GM12878 (cell line): ENCODE measurements at regions not wholly inside any gene's neighbourhood (a gene's known extent, or its start where the extent isn't known, plus 50 kb on each side); places are given as distances from the start of the nearest gene placed in this dataset.

Experiments
- ATAC-seq: fragments of 200-7000 bp; cut with Tn5 transposase; 3 replicates; pipeline ENCODE4 v1.9.1; 2020; ENCODE audit warnings: mild to moderate bottlenecking, moderate library complexity
- BruUV-seq: library from RNA; stranded (reverse); fragments of 400-500 nt; replicated peaks from 2 replicates; lab custom pipeline; 2021; lab: Mats Ljungman, UMichigan
- CTCF ChIA-PET: fragments of 300-600 bp; sonication (Branson Sonifier 250); formaldehyde crosslinking; extraction: SDS; loops from one replicate; lab custom pipeline; 2021; ENCODE audit warnings: inconsistent platforms; lab: Yijun Ruan, JAX
- POLR2A ChIA-PET: fragments of 350-600 bp; formaldehyde crosslinking; extraction: SDS; loops from one replicate; lab custom pipeline; 2021; ENCODE audit warnings: inconsistent platforms; lab: Charles Lee
- RAD21 ChIA-PET: fragments of 300-600 bp; sonication (Branson Sonifier 250); formaldehyde crosslinking; loops from one replicate; lab custom pipeline; 2023; ENCODE audit warnings: antibody characterized with exemption; ENCODE audit not compliant: unreplicated experiment; lab: Charles Lee
- SMC1A ChIA-PET: fragments of 300-600 bp; sonication (Branson Sonifier 250); formaldehyde crosslinking; loops from one replicate; lab custom pipeline; 2023; ENCODE audit not compliant: unreplicated experiment, uncharacterized antibody; lab: Charles Lee
- DNase-seq: peaks from one replicate; pipeline ENCODE4 v3.0.0-alpha.2; 2011; ENCODE audit warnings: low read depth, low spot score
- FAIRE-seq: peaks from 3 replicates; lab custom pipeline; 2011; peaks lifted over from hg19 to GRCh38; lab: Jason Lieb, UNC
- H2AFZ ChIP-seq: 2 replicates; pipeline ENCODE4 v1.6.0; 2011; ENCODE audit warnings: low read depth, low read length, control low read depth; ENCODE audit not compliant: control insufficient read depth
- H3K27ac ChIP-seq: 2 replicates; pipeline ENCODE4 v1.5.1; 2011; ENCODE audit warnings: control low read depth; ENCODE audit not compliant: control insufficient read depth, insufficient read depth
- H3K27me3 ChIP-seq, 2 experiments: replicated peaks in 1 of 2; 2 replicates each; pipeline versions ENCODE4 v1.6.0 to v1.6.1; 2011; ENCODE audit warnings: low read length in 1 of 2; ENCODE audit not compliant: control insufficient read depth in 2 of 2, insufficient read depth in 2 of 2
- H3K36me3 ChIP-seq, 2 experiments: 2 replicates each; pipeline ENCODE4 v1.5.1; 2011; ENCODE audit warnings: low read length in 1 of 2; ENCODE audit not compliant: control insufficient read depth in 2 of 2, insufficient read depth in 2 of 2
- H3K4me1 ChIP-seq: 2 replicates; pipeline ENCODE4 v1.6.1; 2011; ENCODE audit warnings: mild to moderate bottlenecking, low read length, moderate library complexity, mixed read lengths; ENCODE audit not compliant: control insufficient read depth, insufficient read depth
- H3K4me2 ChIP-seq: 2 replicates; pipeline ENCODE4 v1.6.0; 2011; ENCODE audit warnings: control low read depth; ENCODE audit not compliant: control insufficient read depth, insufficient read depth
- H3K4me3 ChIP-seq: fragments of 200-600 bp; sonication (generic); 2 replicates; pipeline ENCODE4 v1.5.1; 2016
- H3K79me2 ChIP-seq: 2 replicates; pipeline ENCODE4 v1.6.0; 2011; ENCODE audit warnings: low read length; ENCODE audit not compliant: control insufficient read depth, insufficient read depth
- H3K9ac ChIP-seq: 2 replicates; pipeline ENCODE4 v1.8.0; 2011; ENCODE audit warnings: low read length, control low read depth, mixed read lengths; ENCODE audit not compliant: control insufficient read depth, insufficient read depth
- H3K9me3 ChIP-seq: replicated peaks from 3 replicates; pipeline ENCODE4 v1.5.1; 2011; ENCODE audit warnings: mild to moderate bottlenecking, low read length; ENCODE audit not compliant: control insufficient read depth, insufficient read depth
- H4K20me1 ChIP-seq: 2 replicates; pipeline ENCODE4 v1.6.0; 2011; ENCODE audit not compliant: control insufficient read depth, insufficient read depth
- BRCA1 ChIP-seq: IDR thresholded peaks from 2 replicates; pipeline ENCODE4 v1.6.1; 2011; ENCODE audit warnings: low read depth, low read length, improper control_type of control experiment
- CREM ChIP-seq: IDR thresholded peaks from 2 replicates; pipeline ENCODE4 v1.6.1; 2014; ENCODE audit warnings: antibody characterized with exemption, low read depth
- E4F1 ChIP-seq: fragments of 450-650 bp; IDR thresholded peaks from 2 replicates; pipeline ENCODE4 v1.6.1; 2018; ENCODE audit warnings: borderline replicate concordance, mild to moderate bottlenecking; ENCODE audit not compliant: partially characterized antibody
- ETV6 ChIP-seq, 2 experiments: fragments of 450-650 bp in 1 of 2; IDR thresholded peaks in 1 of 2; conservative IDR thresholded peaks in 1 of 2; 2 replicates each; pipeline ENCODE4 v1.6.1; 2014; ENCODE audit warnings: antibody characterized with exemption in 1 of 2, borderline replicate concordance in 1 of 2, low read depth in 1 of 2, mild to moderate bottlenecking in 1 of 2, moderate library complexity in 1 of 2
- HDAC6 ChIP-seq: fragments of 200-600 bp; sonication (generic); IDR thresholded peaks from one replicate; pipeline ENCODE4 v1.8.0; 2017; ENCODE audit warnings: antibody characterized with exemption; ENCODE audit not compliant: unreplicated experiment
- IKZF2 ChIP-seq, 2 experiments: fragments of 450-650 bp; IDR thresholded peaks; 2 replicates each; pipeline ENCODE4 v1.6.1; 2017; ENCODE audit warnings: mild to moderate bottlenecking in 2 of 2, moderate library complexity in 2 of 2
- RAD21 ChIP-seq: IDR thresholded peaks from 2 replicates; pipeline ENCODE4 v1.6.1; 2011; ENCODE audit warnings: mild to moderate bottlenecking, low read depth, low read length, moderate library complexity; ENCODE audit not compliant: insufficient read depth
- SMARCA5 ChIP-seq: fragments of 450-650 bp; IDR thresholded peaks from 2 replicates; pipeline ENCODE4 v1.6.1; 2017; ENCODE audit warnings: mild to moderate bottlenecking
- ZNF217 ChIP-seq: fragments of 450-650 bp; IDR thresholded peaks from 2 replicates; pipeline ENCODE4 v1.6.1; 2017; ENCODE audit warnings: antibody characterized with exemption, mild to moderate bottlenecking
- ZNF24 ChIP-seq: fragments of 450-650 bp; IDR thresholded peaks from 2 replicates; pipeline ENCODE4 v1.6.1; 2017; ENCODE audit warnings: antibody characterized with exemption, mild to moderate bottlenecking
- WGBS: methylation state at CpG from one replicate; pipeline ENCODE4 v1.1.6; 2016; ENCODE audit warnings: low lambda C conversion rate; ENCODE audit not compliant: insufficient replicate concordance, insufficient coverage; ENCODE audit errors: missing lambda C conversion rate; 5-methylcytosine and 5-hydroxymethylcytosine counted together
- in situ Hi-C: fragments of 300-500 bp; cut with MboI; formaldehyde crosslinking; loops from 9 replicates; pipeline ENCODE4 v1.14.3; 2018; ENCODE audit warnings: mixed read lengths
- intact Hi-C: fragments of 100-400 bp; cut with micrococcal nuclease; formaldehyde crosslinking; loops from one replicate; pipeline ENCODE4 v1.14.2; 2022; ENCODE audit not compliant: unreplicated experiment
- TF ChIP-seq, protein P1 (sequence below): IDR thresholded peaks from 2 replicates; pipeline ENCODE4 v1.6.1; 2012; ENCODE audit warnings: improper control_type of control experiment, low read depth, low read length; ENCODE audit not compliant: insufficient replicate concordance
- TF ChIP-seq, protein P2 (sequence below): IDR thresholded peaks from 2 replicates; pipeline ENCODE4 v1.6.1; 2011; ENCODE audit warnings: mild to moderate bottlenecking, low read depth, low read length, moderate library complexity; ENCODE audit not compliant: insufficient replicate concordance

DNA sequence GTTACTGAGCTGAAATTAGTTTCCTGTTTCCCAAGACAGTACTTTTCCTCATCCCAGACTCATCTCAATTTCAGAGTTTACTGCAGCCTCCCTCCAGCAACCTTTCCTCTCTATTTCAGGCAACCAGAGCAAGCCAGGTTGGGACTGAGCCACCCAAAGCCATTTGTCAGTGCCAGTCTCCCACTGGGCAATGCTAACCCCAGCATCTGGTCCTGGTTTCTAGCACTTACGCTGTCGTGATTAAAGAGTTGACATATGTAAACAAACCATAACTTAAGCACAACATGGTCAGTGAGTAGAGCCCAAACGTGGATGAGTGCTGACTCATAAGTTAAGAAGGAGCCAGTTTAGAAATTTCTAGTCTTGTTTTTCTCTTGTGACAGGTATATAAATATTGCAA is 119.6 kb upstream of the BLID start (continued):
- TF ChIP-seq BRCA1, result no peak
- no peak for TF ChIP-seq RAD21
- no peak for TF ChIP-seq IKZF2 (IDR thresholded peaks at IDR 0.05)
- no peak for TF ChIP-seq ETV6 (conservative IDR thresholded peaks at IDR 0.05 in 1 of 2, IDR thresholded peaks at IDR 0.05 in 1 of 2; ENCODE audit: borderline replicate concordance in 1 of 2, low read depth in 1 of 2)
- TF ChIP-seq ZNF24, result no peak
- TF ChIP-seq, all 136 proteins: peak for 0

GRCh38 chr11:122234780-122235179 is 118.8 kb upstream of the BLID start:
- Histone ChIP-seq H3K27me3 (no peaks in the 10 kb centered on the region), H3K27ac (no peak overlapping the region), H3K4me1 (no peaks in the 10 kb centered on the region), H2AFZ (no peak overlapping the region), H3K4me3 (no peak overlapping the region), H3K9ac (no peak overlapping the region), H3K36me3 (no peaks in the 10 kb centered on the region), H3K79me2 (no peaks in the 10 kb centered on the region), H3K4me2 (no peak overlapping the region), H3K9me3 (no peaks in the 10 kb centered on the region), H4K20me1 (no peaks in the 10 kb centered on the region)
- ChIA-PET SMC1A (interaction anchor here (0.9 kb wide), 1 partner anchor 19 kb away, joined by 3 read pairs; no protein-coding TSS in a partner anchor), POLR2A (no interaction called here), RAD21 (interaction anchor here (1.0 kb wide), 1 partner anchor 19 kb away, joined by 3 read pairs; no protein-coding TSS in a partner anchor), CTCF (no interaction called here)
- FAIRE-seq (no peak), ATAC-seq (no peak), DNase-seq (no peak)
- in situ Hi-C loops (no loop called here), intact Hi-C loops (no loop called here)
- WGBS, result 31% methylated on average over 3 of the region's 3 CpGs
- no TSS peak for BruUV-seq
- TF ChIP-seq ZNF217 (no peak), CREM (no peak), E4F1 (no peak), SMARCA5 (no peak), HDAC6 (no peak)
- TF ChIP-seq, protein P1, sequence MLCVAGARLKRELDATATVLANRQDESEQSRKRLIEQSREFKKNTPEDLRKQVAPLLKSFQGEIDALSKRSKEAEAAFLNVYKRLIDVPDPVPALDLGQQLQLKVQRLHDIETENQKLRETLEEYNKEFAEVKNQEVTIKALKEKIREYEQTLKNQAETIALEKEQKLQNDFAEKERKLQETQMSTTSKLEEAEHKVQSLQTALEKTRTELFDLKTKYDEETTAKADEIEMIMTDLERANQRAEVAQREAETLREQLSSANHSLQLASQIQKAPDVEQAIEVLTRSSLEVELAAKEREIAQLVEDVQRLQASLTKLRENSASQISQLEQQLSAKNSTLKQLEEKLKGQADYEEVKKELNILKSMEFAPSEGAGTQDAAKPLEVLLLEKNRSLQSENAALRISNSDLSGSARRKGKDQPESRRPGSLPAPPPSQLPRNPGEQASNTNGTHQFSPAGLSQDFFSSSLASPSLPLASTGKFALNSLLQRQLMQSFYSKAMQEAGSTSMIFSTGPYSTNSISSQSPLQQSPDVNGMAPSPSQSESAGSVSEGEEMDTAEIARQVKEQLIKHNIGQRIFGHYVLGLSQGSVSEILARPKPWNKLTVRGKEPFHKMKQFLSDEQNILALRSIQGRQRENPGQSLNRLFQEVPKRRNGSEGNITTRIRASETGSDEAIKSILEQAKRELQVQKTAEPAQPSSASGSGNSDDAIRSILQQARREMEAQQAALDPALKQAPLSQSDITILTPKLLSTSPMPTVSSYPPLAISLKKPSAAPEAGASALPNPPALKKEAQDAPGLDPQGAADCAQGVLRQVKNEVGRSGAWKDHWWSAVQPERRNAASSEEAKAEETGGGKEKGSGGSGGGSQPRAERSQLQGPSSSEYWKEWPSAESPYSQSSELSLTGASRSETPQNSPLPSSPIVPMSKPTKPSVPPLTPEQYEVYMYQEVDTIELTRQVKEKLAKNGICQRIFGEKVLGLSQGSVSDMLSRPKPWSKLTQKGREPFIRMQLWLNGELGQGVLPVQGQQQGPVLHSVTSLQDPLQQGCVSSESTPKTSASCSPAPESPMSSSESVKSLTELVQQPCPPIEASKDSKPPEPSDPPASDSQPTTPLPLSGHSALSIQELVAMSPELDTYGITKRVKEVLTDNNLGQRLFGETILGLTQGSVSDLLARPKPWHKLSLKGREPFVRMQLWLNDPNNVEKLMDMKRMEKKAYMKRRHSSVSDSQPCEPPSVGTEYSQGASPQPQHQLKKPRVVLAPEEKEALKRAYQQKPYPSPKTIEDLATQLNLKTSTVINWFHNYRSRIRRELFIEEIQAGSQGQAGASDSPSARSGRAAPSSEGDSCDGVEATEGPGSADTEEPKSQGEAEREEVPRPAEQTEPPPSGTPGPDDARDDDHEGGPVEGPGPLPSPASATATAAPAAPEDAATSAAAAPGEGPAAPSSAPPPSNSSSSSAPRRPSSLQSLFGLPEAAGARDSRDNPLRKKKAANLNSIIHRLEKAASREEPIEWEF, result no peak
- TF ChIP-seq, protein P2, sequence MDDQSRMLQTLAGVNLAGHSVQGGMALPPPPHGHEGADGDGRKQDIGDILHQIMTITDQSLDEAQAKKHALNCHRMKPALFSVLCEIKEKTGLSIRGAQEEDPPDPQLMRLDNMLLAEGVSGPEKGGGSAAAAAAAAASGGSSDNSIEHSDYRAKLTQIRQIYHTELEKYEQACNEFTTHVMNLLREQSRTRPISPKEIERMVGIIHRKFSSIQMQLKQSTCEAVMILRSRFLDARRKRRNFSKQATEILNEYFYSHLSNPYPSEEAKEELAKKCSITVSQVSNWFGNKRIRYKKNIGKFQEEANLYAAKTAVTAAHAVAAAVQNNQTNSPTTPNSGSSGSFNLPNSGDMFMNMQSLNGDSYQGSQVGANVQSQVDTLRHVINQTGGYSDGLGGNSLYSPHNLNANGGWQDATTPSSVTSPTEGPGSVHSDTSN, result no peak
